GM18508 (cell line): ENCODE measurements at regions not wholly inside any gene's neighbourhood (a gene's known extent, or its start where the extent isn't known, plus 50 kb on each side); places are given as distances from the start of the nearest gene placed in this dataset.
"Not testable (repeated sequence)": the region's sequence is repeated elsewhere in the genome, so short reads cannot be mapped to it uniquely, and the experiment has no call there.

Experiments
- ATAC-seq: cut with Tn5 transposase; IDR thresholded peaks from one replicate; pipeline ENCODE4 v1.9.1; 2021; ENCODE audit warnings: moderate number of reproducible peaks; ENCODE audit not compliant: insufficient read depth, unreplicated experiment

DNA sequence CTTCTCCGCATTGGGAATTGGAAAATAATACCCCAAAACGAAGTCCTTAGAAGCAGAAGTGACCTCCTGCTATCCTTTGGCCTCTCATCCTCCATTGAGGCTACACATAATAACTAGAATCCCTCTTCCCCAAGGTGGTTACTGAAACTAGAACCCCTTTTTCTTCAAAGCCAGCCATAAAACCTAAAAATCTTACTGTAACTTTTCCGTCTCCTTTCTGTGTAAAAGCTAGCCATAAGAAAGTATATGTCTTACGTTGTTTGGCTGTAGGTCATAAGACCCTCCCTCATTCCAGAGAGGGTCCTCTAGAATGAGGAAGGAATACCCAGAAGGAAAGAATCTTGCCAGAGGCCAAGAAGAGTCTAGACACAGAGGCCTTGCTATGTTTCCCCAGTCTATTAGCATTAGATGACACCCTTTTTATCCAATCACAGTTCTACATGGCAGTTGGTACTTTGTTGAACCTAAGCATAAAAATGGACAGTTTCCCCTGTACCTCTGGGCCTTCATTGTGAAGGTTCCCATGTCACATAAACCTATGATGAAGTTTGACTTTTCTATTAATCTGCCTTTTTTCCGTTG is 133.9 kb upstream of the BTN3A2 start:
- no peak for ATAC-seq

DNA sequence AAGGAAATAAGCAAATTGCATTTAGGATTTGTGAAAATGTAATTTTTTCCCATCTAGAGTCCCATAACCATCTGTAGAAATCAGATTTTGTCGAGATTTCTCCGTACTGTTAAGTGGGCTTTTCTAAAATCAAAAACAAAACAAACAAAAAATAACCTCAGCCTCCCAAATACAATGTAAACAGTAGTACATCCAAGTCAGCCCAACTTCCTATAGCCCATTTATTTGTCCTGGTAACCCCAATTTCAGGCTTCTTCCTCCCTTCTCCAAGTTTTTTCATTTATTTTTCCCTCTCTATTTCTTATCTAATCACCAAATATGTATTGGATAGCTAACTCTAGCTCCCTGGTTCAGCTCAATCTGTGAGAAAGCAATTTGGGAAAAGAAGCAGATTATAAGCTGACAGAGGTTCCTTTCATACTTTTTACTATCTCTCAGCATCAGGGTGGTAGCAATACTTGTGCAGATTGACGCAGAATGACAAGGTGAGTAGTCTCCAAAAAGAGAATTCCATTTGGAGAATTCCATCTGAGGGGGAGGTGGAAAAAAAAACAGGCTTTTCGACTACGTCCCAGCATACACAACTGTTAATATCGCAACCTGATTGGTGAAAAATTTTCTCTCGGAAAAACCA is 132.6 kb upstream of the BTN3A2 start:
- ATAC-seq = no peak

DNA sequence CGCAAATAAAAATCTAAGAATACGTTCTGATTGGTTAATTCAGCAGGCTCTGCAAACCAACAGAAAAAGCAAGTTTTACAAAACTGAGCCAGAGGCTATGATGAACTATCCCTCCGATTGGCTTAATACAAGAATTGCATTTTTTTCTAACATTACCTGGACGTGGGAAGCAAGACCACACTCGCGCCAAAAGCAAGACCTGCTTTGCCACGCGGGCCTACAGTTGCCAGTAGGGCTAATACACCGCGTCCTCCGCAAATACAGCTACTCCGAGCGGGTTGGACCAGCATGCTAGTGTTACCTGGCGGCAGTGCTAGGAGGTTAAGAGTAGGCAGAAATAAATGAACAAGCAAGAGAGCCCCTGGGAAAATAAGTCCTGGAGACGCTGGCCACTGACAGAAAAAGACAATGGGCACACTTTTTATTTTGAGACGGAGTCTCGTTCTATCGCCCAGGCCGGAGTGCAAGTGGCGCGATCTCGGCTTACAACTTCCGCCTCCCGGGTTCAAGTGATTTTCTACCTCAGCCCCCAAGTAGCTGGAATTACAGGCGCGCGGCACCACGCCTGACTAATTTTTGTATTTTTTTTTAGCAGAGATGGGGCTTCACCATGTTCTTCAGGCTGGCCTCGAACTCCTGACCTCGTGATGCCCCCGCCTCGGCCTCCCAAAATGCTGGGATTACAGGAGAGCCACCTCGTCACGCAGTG is 131.9 kb upstream of the BTN3A2 start:
- ATAC-seq = no peak

DNA sequence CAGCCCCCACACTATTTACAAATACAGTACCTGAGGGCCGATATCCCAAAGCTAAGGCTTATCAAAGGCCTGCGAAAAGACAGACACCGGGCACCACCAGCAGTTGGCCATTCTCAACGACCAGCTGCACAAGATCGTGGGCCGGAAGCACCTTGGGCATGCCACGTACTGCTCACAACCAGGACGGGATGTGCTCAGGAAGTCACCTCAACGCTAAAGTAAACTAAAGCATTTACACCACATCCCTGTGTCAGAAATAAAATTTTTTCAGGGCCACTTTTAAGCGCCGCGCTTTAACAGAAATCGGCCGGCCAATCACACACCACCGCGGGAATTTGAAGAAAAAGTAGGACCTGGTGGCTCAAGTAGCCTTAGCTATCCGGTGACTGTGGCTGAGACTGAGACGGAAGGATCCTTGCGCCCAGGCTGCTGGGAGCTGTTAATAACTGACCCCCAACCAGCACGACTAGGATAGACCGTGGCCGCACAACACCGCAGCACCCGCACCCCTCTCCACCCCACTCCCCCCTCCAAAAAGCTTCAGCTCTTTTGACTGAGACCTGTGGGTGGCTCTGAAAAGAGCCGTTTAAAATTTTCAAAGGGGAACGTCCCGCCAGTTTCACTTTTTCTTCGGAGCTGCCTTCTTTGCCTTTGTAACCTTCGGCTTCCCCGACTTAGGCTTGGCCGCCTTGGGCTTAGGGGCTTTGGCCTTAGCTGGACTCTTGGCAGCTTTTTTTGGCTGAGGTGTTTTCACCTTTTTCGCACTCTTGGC is 131.2 kb upstream of the BTN3A2 start:
- no peak for ATAC-seq

DNA sequence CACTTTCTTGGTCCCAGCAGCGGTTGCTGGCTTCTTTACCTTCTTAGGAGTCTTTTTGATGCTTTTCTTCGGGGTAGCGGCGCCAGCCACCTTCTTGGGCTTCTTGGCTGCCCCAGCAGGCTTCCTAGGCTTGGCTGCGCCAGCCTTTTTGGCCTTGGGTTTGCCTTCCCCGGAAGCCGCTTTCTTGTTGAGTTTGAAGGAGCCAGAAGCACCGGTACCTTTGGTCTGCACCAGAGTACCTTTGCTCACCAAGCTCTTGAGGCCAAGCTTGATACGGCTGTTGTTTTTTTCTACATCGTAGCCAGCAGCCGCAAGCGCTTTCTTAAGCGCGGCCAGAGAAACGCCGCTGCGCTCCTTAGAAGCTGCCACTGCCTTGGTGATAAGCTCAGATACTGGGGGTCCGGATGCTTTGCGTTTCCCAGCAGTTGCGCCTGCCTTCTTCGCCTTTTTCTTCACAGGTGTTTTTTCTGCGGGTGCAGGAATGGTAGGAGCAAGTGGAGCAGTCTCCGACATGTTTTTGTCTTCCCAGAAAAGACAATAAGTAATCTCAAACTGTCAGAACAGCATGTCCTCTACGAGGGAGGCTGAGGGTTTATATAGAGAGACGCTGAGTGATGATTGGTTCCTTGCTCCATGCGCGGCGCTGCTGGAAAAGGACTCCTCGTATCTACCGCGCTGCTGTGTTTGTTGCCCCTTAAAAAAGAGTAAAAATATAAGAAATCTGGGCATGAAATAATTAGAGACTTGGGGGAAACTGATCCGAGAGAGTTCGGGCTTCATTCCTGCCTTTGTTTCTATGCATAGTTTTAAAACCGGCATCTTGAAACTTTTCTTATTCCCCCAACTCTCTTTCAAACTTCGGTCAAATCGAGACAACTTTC is 130.3 kb upstream of the BTN3A2 start:
- ATAC-seq = no peak

DNA sequence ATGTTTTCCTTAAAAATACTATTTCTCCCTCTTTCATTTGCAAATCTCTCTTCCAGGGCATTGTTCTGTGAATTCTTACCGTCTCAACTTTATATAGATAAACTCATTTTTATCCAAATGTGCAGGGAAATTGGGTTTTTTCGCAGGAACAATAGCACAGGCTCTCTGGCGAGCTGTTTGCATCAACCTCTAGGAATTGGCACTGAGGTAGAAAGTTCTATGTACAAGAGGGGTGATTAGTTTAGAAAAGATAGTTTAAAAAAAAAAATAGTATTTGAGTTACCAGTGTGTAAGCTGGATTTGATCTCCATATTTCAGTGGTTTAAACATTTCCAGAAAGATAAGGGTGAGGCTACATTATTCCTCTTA is 129.7 kb upstream of the BTN3A2 start:
- no peak for ATAC-seq

DNA sequence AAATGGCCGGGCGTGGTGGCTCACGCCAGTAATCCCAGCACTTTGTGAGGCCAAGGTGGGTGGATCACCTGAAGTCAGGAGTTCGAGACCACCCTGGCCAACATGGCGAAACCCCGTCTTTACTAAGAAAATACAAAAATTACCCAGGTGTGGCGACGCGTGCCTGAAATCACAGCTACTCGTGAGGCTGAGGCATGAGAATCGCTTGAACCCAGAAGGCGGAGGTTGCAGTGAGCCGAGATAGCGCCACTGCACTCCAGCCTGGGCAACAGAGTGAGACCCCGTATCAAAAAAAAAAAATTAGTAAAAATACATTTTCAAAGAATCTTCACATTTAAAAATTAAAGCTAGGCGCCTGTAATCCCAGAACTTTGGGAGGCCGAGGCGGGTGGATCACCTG is 125.6 kb upstream of the BTN3A2 start:
- not testable (repeated sequence) for ATAC-seq

DNA sequence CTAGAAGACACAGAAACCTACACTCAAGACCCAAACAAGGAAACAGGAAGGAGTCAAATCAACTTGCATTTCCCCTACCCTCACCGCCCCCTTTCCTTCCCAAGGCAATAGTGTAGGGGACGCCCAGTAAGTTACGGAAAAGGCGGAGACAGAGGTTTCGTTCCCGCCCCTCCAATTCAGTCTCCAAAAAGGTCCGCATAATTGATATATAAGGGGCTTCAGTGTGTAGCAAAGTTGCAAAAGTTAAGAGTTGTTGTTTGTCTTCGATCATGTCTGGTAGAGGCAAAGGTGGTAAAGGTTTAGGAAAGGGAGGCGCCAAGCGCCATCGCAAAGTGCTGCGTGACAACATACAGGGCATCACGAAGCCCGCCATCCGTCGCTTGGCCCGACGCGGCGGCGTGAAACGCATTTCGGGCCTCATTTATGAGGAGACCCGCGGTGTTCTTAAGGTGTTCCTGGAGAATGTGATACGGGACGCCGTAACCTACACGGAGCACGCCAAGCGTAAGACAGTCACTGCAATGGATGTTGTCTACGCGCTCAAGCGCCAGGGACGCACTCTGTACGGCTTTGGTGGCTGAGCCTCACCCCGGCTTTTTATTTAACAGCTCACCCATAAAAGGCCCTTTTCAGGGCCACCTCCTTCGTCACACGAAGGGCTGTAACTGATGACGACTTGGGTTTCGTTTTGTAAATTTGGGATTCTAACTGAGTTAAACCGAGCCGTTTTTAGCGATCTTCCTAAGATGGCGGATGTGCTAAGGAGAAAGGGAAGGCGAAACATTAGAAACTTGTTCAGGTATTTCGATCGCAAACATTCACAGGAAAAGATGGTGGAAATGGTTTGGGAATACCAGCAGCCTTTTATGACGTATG is 124.6 kb upstream of the BTN3A2 start:
- ATAC-seq = no peak

DNA sequence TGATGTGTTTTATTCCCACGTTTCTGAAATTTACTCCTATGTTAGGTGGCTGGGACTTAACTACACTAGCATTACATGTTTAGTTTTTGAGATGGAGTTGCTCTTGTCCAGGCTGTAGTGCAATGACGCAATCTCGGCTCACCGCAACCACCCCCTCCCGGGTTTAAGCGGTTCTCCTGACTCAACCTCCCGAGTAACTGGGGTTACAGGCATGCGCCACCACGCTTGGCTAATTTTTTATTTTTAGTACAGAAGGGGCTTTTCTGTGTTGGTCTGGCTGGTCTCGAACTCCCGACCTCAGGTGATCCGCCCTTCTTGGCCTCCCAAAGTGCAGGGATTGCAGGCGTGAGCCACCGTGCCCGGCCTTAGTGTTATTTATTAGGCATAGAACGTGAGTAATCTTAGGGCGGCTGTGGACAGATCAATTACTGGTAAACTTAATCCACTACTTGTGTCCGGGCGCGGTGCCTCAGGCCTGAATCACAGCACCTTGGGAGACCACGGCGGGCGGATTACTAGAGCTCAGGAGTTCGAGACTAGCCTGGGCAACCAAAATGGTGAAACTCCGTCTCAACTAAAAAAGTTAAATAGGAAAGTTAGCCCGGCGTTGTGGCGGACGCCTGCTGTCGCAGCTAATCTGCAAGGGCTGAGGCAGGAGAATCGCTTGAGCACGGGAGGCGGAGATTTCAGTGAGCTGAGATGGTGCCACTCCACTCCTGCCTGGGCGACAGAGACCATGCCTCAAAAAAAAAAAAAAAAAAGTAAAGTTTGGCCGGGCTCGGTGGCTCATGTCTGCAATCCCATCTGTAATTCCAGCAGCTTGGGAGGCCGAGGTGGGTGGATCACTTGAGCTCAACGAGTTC is 123.7 kb upstream of the BTN3A2 start:
- no peak for ATAC-seq

DNA sequence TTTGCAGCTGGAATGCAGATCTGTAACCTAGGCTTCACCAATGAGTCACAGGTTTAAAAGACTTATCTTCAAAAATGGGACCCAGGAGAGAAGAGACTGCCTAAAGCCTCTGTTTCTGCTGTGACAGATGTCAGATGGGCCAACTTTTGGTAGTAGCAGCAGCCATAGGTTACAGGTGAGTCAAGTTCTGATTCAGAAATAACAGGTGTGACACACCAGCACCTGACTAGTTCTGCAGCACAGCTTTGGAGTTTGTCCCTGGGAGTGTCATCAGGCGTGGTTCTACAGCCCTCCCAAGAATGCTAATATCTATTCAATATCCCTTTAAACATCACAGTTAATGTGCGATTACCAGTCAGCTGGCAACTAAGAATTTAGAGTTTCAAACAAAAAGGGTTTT is 121.9 kb upstream of the BTN3A2 start:
- no peak for ATAC-seq

DNA sequence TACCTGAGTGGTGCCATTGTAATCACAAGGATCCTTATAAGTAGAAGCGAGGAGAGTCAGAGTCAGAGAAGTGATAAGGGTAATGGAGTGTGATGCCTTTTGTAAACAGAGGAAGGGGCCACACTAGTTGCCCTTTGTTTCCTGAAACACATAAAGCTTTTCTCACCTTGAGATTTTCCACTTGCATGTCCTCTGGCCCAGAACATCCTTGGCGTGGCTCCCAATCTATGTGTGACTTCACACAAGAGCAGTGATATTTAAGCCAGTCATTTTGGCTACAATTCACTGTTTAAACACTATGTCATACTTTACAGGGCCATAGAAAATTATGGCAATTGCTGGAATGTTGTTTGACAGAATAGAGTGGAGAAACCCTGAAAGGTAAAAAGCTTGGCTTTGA is 121.2 kb upstream of the BTN3A2 start:
- no peak for ATAC-seq

DNA sequence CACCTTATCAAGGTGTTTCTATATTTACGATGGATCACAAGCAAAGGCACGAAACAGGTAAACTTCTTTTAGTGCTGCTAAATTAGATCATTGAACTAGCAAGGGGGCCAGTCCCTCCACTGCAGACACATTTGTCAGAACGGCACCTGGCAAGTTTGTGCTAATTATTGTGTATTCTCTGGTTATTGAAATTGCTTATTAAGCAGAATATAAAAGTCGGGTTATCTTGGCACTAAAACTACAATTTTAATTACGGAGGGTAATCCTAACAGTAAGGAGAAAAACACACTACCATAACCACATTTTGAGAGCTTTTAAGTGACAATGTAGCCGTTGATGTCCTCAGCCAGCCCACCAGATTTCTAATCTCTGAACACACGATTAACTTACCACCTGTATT is 118.9 kb upstream of the BTN3A2 start:
- ATAC-seq = no peak

DNA sequence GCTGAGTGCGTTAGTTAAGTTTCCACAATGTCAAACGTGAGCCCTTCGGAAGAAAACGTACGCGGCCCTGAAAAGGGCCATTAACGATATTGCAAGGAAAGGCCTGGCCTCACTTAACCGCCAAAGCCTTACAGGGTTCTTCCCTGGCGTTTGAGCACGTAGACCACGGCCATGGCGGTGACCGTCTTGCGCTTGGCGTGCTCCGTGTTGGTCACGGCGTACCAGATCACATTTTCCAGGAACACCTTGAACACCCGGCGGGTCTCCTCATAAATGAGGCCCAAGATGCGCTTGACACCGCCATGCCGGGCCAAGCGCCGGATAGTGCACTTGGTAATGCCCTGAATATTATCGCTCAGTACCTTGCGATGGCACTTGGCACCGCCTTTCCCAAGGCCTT is 118.4 kb upstream of the BTN3A2 start:
- no peak for ATAC-seq

DNA sequence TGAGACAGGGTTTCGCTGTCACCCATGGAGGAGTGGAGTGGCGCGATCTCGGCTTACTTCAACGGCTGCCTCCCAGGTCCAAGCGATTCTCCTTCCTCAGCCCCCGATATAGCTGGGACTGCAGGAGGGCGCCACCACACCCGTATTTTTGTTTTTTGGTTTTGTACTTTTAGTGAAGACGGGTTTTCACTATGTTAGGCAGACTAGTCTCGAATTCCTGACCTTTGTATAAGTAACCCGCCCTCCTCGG is 115.4 kb upstream of the BTN3A2 start:
- ATAC-seq = no peak

DNA sequence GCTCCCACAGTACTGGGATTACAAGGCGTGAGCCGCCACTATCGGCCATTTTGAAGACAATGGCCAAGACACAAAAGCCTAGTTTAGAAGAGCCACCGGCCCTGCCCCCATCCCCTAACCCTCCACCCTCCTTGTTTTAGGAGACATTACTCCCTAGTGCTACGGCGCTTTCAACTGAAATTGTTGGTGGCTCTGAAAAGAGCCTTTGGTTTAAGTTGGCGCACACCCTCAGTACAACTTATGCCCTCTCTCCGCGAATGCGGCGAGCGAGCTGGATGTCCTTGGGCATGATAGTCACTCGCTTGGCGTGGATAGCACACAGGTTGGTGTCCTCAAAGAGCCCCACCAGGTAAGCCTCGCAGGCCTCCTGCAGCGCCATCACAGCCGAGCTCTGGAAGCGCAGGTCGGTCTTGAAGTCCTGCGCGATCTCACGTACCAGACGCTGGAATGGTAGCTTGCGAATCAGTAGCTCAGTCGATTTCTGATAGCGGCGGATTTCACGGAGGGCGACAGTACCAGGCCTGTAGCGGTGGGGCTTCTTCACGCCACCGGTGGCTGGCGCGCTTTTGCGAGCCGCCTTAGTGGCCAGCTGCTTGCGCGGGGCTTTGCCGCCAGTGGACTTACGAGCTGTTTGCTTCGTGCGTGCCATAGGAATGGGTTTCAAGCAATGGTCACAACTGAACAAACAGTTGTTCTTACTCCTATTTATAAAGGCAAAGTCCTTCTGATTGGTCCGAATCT is 114.9 kb upstream of the BTN3A2 start:
- ATAC-seq = no peak

DNA sequence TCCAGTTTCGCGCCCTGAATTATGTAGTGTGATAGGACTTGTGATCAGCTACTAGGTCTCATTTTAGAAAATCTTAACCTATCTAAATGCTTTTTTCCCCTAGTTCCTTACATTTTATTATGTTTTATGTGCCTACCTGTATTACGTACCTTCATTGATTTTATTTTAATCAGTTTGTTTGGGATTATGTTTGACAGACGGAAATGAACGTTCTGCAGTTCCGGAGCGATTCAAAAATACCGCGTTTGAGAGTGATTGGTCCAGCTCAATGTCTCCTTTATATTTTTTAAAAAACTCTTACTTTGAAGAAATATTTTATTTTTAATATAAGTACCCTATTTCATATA is 114.3 kb upstream of the BTN3A2 start:
- ATAC-seq = no peak

DNA sequence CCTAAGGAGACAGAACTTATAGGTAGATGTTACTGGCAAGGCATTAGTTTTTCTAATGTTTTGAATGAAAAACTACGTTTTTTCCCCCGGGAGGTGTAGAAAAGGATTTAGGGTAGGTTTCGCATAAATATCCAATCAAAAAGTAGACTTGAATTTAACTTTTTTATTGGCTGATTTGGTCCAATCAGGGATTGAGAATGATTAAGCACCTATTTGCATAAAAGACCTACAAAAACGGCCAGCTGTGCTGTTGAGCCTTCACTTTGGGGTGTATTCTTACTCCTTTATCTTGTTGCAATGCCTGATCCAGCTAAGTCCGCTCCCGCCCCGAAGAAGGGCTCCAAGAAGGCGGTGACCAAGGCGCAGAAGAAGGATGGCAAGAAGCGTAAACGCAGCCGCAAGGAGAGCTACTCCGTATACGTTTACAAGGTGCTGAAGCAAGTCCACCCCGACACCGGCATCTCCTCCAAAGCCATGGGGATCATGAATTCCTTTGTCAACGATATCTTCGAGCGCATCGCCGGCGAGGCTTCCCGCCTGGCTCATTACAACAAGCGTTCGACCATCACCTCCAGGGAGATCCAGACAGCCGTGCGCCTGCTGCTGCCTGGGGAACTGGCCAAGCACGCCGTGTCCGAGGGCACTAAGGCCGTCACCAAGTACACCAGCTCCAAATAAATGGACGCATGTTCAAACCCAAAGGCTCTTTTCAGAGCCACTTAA is 113.5 kb upstream of the BTN3A2 start:
- ATAC-seq = no peak

DNA sequence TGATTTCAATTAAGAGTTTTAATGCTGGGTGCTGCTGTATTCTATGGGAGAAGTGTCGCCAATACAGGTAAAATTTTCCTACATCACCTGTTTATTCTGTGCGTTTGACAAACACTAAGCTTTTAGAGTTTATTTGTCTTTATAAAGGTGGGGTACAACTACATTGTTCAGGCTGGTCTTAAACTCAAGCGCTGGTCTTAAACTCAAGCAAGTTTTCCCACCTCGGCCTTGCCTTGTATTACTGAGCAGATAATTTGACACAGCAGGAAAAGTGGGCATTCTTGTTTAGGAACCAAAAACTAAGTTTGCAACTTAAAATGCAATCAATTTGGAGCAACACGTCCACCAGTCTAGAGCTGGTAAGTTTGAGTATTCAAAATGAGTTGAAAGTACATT is 112.9 kb upstream of the BTN3A2 start:
- no peak for ATAC-seq
